Sigmoid colon (tissue), 4 donors: ENCODE measurements at regions not wholly inside any gene's neighbourhood (a gene's known extent, or its start where the extent isn't known, plus 50 kb on each side); places are given as distances from the start of the nearest gene placed in this dataset.

Source experiments
- CTCF ChIP-seq, 4 experiments: fragments of 450-650 bp in 3 of 4; fragments of 200-600 bp in 1 of 4; IDR thresholded peaks; one replicate each; pipeline ENCODE4 v1.5.1; 2016 to 2019; ENCODE audit warnings: antibody characterized with exemption in 4 of 4, mild to moderate bottlenecking in 3 of 4, moderate library complexity in 2 of 4
- EP300 ChIP-seq, 4 donors: sonication (generic); formaldehyde crosslinking; IDR thresholded peaks; one replicate each; pipeline ENCODE4 v1.6.1; 2017; ENCODE audit warnings: antibody characterized with exemption in 4 of 4
- POLR2A ChIP-seq, 2 donors: fragments of 450-650 bp; IDR thresholded peaks; one replicate each; pipeline ENCODE4 v1.6.1; 2016; ENCODE audit warnings: antibody characterized with exemption in 2 of 2, mild to moderate bottlenecking in 2 of 2, moderate library complexity in 2 of 2

DNA sequence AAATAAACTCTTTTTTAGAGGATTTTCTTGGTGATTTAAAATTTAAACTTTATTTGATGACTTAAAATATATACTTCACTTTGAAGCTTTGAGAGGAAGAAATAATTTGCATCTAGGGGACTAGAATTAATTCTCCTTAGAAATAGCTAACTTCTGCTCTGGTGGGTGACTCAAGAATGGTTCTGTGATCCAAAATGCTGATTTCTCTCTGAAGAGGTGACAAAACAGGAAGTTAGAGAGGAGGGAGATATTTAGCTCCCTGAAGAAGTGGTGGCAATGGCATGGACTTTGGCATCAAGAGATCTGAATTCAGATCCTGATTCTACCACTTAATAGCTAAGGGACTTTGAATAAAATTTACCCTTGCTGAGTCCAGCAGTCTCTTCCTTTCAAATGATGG is 125.8 kb upstream of the ATP1B1 start:
- TF ChIP-seq CTCF (IDR thresholded peaks at IDR 0.05) (no peak), POLR2A (IDR thresholded peaks at IDR 0.05) (no peak), EP300 (IDR thresholded peaks at IDR 0.05) (no peak)
